MM.1S (cell line): ENCODE measurements at regions not wholly inside any gene's neighbourhood (a gene's known extent, or its start where the extent isn't known, plus 50 kb on each side); places are given as distances from the start of the nearest gene placed in this dataset.

Experiments
- EZH2 ChIP-seq: fragments of 300-600 bp; sonication (generic); optimal IDR thresholded peaks from 2 replicates; pipeline ENCODE3; 2017; ENCODE audit warnings: low read depth, mild to moderate bottlenecking, antibody characterized with exemption, low read length, mixed read lengths
- TF ChIP-seq, protein P1 (sequence below): fragments of 300-600 bp; sonication (generic); IDR thresholded peaks from 2 replicates; pipeline ENCODE4 v1.5.1; 2016; ENCODE audit warnings: antibody characterized with exemption, low read length, mixed read lengths

DNA sequence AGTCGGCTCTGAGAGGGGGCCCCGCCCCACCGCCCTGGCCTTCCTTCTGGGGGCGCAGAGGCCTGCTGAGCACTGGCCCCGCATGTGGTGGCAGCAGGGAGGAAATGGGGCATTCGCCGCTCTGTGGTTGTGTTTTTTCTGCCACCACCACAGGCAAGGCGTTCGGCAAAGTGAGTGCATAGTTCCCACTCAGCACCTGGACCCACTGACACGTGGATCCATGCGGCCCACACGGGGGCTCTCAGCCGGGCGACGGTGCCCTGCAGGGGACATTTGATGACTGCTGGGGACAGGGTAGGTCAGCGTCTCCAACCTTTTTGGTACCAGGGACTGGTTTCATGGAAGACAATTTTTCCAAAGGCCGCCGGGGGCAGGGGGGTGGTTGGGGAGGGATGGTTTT, 70.9 kb downstream of the ENGASE start:
- TF ChIP-seq, protein P1, sequence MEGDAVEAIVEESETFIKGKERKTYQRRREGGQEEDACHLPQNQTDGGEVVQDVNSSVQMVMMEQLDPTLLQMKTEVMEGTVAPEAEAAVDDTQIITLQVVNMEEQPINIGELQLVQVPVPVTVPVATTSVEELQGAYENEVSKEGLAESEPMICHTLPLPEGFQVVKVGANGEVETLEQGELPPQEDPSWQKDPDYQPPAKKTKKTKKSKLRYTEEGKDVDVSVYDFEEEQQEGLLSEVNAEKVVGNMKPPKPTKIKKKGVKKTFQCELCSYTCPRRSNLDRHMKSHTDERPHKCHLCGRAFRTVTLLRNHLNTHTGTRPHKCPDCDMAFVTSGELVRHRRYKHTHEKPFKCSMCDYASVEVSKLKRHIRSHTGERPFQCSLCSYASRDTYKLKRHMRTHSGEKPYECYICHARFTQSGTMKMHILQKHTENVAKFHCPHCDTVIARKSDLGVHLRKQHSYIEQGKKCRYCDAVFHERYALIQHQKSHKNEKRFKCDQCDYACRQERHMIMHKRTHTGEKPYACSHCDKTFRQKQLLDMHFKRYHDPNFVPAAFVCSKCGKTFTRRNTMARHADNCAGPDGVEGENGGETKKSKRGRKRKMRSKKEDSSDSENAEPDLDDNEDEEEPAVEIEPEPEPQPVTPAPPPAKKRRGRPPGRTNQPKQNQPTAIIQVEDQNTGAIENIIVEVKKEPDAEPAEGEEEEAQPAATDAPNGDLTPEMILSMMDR, result no peak
- no peak for TF ChIP-seq EZH2
